ENCODE measurements at regions not wholly inside any gene's neighbourhood (a gene's known extent, or its start where the extent isn't known, plus 50 kb on each side); places are given as distances from the start of the nearest gene placed in this dataset.

DNA sequence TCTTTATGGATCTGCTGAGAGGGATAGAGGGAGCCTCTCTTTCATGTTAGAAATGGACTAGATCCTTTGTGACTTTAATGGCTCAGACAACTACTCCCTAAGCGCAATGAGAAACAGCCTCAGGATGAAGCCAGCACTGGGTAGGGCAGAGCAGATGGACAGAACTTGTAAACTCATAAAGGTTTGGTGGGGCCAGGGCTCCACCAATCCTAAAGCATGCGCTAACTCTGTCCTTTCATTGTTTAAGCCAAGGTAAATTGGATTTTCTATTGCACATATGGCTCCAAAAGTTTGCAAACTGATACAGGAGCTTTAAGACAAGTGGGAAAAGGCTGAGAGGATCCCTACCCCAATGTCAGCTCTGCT, 178.1 kb upstream of the MEOX2 start:
- no peak for DNase-seq
- H3K27ac ChIP-seq = no peak overlapping the region
- TF ChIP-seq POLR2A (IDR thresholded peaks at IDR 0.05) (no peak), CTCF (IDR thresholded peaks at IDR 0.05) (no peak)
- H3K9me3 ChIP-seq = no peaks in the 10 kb centered on the region
- WGBS, 2 donors = 90 to 100% methylated on average over 2 of the region's 2 CpGs
- H3K4me1 ChIP-seq = no peaks in the 10 kb centered on the region
- no peaks in the 10 kb centered on the region for H3K27me3 ChIP-seq
- H3K4me3 ChIP-seq (replicated peaks in 1 of 3) = no peak overlapping the region
- intact Hi-C loops (cut with DNase I) = no loop called here
- no peaks in the 10 kb centered on the region for H3K36me3 ChIP-seq

DNA sequence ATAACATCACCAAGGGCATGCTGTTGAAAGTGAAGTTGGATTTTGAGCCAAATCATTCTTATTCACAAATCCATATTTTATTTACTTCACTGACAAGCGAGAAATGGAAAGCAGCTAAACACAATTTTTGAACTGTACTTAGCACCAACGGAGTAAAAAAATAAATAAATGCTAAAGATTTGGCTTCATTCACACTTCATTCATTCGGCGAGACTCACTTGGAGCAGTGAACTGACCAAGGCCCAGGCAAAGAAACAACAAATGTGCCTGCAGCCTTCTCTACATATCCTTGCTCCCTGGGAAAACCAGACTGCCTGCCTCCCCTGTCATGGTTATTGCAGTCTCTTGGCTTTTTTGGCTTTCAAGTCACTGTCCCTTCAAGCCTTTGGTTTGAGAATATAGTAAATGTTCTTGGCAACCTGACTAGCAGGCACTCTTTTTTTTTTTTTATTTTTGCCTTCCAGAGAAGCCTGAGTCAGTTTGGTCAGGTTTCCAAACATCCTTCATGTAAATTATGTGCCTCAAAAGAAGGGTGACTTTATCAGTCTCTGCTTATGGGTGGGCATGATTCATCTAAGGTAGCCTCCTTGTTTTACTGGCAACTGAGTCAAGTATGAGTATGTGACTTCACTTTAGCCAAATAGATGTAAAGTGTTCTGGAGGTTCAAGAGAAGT, 177.6 kb upstream of the MEOX2 start:
- no peaks in the 10 kb centered on the region for H3K9me3 ChIP-seq
- 82 to 87% methylated on average over 4 of the region's 4 CpGs for WGBS, 2 donors
- H3K4me3 ChIP-seq (replicated peaks in 1 of 3) = no peak overlapping the region
- H3K27ac ChIP-seq = no peak overlapping the region
- intact Hi-C loops (cut with DNase I) = no loop called here
- H3K27me3 ChIP-seq = no peaks in the 10 kb centered on the region
- DNase-seq = no peak
- TF ChIP-seq CTCF (IDR thresholded peaks at IDR 0.05) (no peak), POLR2A (IDR thresholded peaks at IDR 0.05) (no peak)
- H3K36me3 ChIP-seq = no peaks in the 10 kb centered on the region
- H3K4me1 ChIP-seq = no peaks in the 10 kb centered on the region

- H3K4me3 ChIP-seq (replicated peaks in 1 of 3) = no peak overlapping the region
- DNase-seq = no peak
- no peak overlapping the region for H3K27ac ChIP-seq
- intact Hi-C loops (cut with DNase I) = no loop called here
- no peaks in the 10 kb centered on the region for H3K27me3 ChIP-seq
- no peaks in the 10 kb centered on the region for H3K9me3 ChIP-seq
- TF ChIP-seq CTCF (IDR thresholded peaks at IDR 0.05) (no peak), POLR2A (IDR thresholded peaks at IDR 0.05) (no peak)
- no peaks in the 10 kb centered on the region for H3K36me3 ChIP-seq
- H3K4me1 ChIP-seq = no peaks in the 10 kb centered on the region
These were observed 176.3 kb upstream of the MEOX2 start for GRCh38 chr7:15862781-15863165.

GRCh38 chr7:15862016-15862780, 175.7 kb upstream of the MEOX2 start:
- Histone ChIP-seq H3K36me3 (no peaks in the 10 kb centered on the region), H3K9me3 (no peaks in the 10 kb centered on the region), H3K4me1 (no peaks in the 10 kb centered on the region), H3K27ac (no peak overlapping the region), H3K27me3 (no peaks in the 10 kb centered on the region), H3K4me3 (replicated peaks in 1 of 3) (no peak overlapping the region)
- 60 to 67% methylated on average over 4 of the region's 4 CpGs for WGBS, 2 donors
- intact Hi-C loops (cut with DNase I) = no loop called here
- no peak for DNase-seq
- no peak for TF ChIP-seq POLR2A (IDR thresholded peaks at IDR 0.05)
- TF ChIP-seq CTCF (IDR thresholded peaks at IDR 0.05) = no peak

- no peaks in the 10 kb centered on the region for H3K9me3 ChIP-seq
- intact Hi-C loops (cut with DNase I) = no loop called here
- H3K36me3 ChIP-seq = no peaks in the 10 kb centered on the region
- H3K27me3 ChIP-seq = no peaks in the 10 kb centered on the region
- no peak for TF ChIP-seq POLR2A (IDR thresholded peaks at IDR 0.05)
- TF ChIP-seq CTCF (IDR thresholded peaks at IDR 0.05) = no peak
- H3K4me3 ChIP-seq (replicated peaks in 1 of 3) = no peak overlapping the region
- no peaks in the 10 kb centered on the region for H3K4me1 ChIP-seq
- 71 to 73% methylated on average over 1 of the region's 1 CpG for WGBS, 2 donors
- no peak overlapping the region for H3K27ac ChIP-seq
- DNase-seq = no peak
These were observed 173.9 kb upstream of the MEOX2 start for GRCh38 chr7:15860264-15860949.

Measured in thyroid gland (tissue), 4 donors.